HG03460 (cell line): ENCODE measurements at regions not wholly inside any gene's neighbourhood (a gene's known extent, or its start where the extent isn't known, plus 50 kb on each side); places are given as distances from the start of the nearest gene placed in this dataset.
"Not testable (repeated sequence)": the region's sequence is repeated elsewhere in the genome, so short reads cannot be mapped to it uniquely, and the experiment has no call there.

Experiments used
- ATAC-seq: cut with Tn5 transposase; IDR thresholded peaks from one replicate; pipeline ENCODE4 v1.9.1; 2021; ENCODE audit not compliant: unreplicated experiment

GRCh38 chr7:81080553-81080952 is 161.7 kb upstream of the SEMA3C start:
- no peak for ATAC-seq

- no peak for ATAC-seq
These were observed 160.9 kb upstream of the SEMA3C start for GRCh38 chr7:81079746-81080145.

DNA sequence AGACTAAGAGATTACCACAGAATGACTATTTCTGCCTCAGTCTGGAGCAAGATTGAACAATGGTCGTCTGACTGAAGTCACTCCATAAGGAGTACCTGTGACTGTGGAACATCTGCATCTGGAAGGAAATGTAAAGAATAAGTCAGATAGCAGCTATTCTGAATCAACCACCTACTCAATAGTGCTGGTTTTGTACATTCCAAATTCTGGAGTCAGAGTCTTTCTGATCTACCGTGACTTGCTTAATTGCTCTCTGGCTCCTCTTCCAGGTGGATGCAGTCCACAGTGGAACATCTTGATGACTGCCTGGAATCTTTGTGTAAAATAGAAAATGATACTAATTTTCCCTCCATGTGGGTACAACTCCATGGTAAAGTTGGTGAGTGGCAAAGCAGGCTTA is 156.3 kb upstream of the SEMA3C start:
- ATAC-seq: no peak

- no peak for ATAC-seq
These were observed 155.6 kb upstream of the SEMA3C start for GRCh38 chr7:81074406-81074805.

GRCh38 chr7:81073931-81074251 is 155.0 kb upstream of the SEMA3C start:
- ATAC-seq: no peak

- ATAC-seq: no peak
These were observed 152.1 kb upstream of the SEMA3C start for GRCh38 chr7:81070956-81071355.

GRCh38 chr7:81066797-81067196 is 147.9 kb upstream of the SEMA3C start:
- no peak for ATAC-seq

GRCh38 chr7:81064426-81064825 is 145.6 kb upstream of the SEMA3C start:
- no peak for ATAC-seq

DNA sequence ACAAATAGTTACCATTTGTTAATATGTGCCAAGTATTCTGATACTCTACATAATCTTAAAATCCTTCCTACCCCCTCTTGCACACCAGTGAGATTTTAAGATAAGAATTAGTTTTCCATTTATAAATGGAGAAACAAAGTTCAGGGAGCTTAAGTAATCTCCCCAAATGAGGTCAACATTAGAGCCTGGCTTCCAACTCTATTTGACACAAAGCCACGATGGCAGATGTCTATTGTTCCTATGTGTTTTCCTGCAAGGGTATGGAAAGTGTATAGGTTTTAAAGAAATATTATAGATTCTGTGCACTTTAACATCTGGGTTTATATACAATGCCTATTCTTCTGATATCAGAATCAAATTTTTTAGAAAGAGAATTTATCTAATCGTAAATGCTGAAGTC is 143.9 kb upstream of the SEMA3C start:
- ATAC-seq: no peak

DNA sequence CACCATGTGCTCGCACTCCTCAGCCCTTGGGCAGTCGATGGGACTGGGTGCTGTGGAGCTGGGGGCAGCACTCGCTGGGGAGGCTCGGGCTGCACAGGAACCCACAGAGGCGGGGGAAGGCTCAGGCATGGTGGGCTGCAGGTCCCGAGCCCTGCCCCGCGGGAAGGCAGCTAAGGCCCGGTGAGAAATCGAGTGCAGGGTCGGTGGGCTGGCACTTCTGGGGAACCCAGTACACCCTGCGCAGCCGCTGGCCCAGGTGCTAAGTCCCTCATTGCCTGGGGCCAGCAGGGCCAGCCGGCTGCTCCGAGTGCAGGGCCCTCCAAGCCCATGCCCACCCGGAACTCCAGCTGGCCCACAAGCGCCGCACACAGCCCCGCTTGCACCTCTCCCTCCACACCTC is 138.6 kb upstream of the SEMA3C start:
- ATAC-seq: not testable (repeated sequence)

GRCh38 chr7:81053623-81054022 is 134.8 kb upstream of the SEMA3C start:
- ATAC-seq: no peak

DNA sequence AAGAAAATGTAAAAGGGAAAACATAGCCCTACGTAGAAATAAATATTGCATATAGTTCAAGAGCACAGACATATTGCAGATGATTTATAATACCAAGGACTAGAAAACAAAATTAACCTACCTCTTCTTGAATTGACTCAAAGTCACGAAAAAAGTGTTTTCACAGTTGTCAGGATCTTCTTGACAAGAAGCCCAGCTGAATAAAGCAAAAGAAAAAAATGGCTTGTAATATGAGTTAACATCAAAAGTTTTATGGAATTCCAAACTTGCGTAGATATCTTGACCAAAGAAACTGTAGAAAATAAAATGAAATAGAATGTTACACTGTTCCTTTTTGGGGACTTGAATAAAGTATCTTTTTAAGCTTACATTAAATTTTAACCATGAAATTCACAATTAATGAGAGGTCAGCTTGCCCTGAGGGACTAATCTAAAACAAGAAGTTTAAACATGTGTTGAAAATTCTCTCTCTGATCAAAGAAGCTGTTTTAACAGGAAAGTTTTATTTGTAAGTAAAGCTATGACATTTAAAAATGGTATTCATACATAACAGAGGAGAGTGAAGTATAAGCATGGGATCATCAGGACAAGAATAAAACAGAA is 133.1 kb upstream of the SEMA3C start:
- ATAC-seq: no peak

DNA sequence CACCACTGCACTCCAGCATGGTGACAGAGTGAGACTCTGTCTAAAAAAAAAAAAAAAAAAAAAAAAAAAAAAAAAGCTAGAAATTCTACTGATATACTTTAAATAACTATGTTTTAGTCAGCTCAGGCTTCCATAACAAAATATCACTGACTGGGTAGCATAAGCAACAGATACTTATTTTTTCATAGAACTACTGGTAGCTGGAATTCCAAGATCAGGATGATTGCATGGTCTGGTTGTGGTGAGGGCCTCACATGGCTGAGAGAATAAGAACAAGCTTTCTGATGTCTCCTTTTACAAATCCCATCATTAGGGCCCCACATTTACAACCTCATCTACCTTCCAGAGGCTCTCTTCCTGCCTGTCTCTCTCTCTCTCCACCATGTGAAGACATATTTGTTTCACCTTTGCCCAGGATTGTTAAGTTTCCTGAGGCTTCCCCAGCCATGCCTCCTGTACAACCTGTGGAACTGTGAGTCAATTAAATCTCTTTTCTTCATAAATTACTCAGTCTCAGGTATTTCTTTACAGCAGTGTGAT is 126.7 kb upstream of the SEMA3C start:
- no peak for ATAC-seq

GRCh38 chr7:81042646-81043045 is 123.8 kb upstream of the SEMA3C start:
- not testable (repeated sequence) for ATAC-seq

DNA sequence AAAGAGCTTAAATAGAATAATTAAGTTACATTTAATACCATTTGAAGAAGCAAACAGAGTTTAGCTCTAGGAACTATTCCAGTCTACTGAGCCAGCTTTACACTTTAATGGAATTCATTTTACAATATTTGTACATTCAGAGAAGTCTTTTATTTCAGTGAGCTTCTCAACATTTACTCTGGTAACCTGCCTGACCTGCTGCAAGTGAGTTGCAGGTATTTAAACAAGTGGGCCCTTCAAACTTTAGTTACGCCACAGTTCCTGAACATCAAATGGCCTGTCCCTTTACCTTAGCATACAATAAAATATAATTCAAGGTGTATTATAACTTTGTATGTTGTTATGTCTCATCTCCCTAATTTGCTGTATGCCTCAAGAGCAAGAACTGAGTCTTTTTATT is 121.6 kb upstream of the SEMA3C start:
- no peak for ATAC-seq

GRCh38 chr7:81036871-81037270 is 118.0 kb upstream of the SEMA3C start:
- no peak for ATAC-seq

GRCh38 chr7:81036057-81036456 is 117.2 kb upstream of the SEMA3C start:
- ATAC-seq: no peak

GRCh38 chr7:81031996-81032395 is 113.1 kb upstream of the SEMA3C start:
- ATAC-seq: no peak

GRCh38 chr7:81031243-81031642 is 112.4 kb upstream of the SEMA3C start:
- ATAC-seq: no peak

DNA sequence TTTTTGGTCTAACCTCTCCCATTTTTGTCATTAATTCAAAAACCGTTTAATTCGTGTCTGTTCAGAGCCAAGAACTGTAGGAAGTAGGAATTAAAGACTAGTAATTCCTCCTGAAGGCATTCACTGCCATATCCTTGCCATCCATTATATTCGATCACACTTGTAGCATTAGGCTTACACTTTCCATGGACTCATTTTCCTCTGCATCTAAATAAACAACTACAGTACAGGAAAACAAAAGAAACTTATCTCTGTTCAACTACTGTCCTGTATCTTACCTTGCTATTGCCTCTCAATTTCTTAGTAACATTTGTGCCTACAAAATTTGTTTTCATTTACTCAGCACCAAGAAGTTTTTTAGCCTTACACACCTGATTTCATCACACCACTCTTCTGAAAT is 111.6 kb upstream of the SEMA3C start:
- no peak for ATAC-seq

DNA sequence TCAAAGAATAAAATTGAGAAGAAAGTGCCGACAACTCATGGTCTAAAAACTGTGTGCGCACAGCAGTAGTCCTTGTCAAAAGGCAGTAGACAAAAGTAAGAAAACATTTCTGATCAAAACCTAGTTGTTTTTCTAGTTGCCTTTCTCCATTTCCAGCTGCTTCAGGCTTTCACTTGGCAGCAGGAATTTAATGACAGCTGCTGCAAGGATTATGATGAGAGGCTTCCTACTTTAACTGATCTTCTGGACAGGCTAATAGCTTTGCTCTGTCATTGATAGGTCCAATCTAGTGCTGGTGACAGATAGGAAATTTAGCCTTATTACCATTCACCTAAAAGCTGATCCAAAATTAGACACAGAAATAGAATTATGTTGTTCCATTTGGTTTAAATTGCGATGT is 110.7 kb upstream of the SEMA3C start:
- no peak for ATAC-seq

GRCh38 chr7:81025360-81025759 is 106.5 kb upstream of the SEMA3C start:
- ATAC-seq: no peak

- no peak for ATAC-seq
These were observed 96.1 kb upstream of the SEMA3C start for GRCh38 chr7:81014908-81015307.
